NCI-H2029 (cell line): ENCODE measurements at regions not wholly inside any gene's neighbourhood (a gene's known extent, or its start where the extent isn't known, plus 50 kb on each side); places are given as distances from the start of the nearest gene placed in this dataset.
"Not testable (repeated sequence)": the region's sequence is repeated elsewhere in the genome, so short reads cannot be mapped to it uniquely, and the experiment has no call there.

Source experiments
- DNase-seq: peaks from one replicate; lab custom pipeline; 2025; lab: John Stamatoyannopoulos, UW

DNA sequence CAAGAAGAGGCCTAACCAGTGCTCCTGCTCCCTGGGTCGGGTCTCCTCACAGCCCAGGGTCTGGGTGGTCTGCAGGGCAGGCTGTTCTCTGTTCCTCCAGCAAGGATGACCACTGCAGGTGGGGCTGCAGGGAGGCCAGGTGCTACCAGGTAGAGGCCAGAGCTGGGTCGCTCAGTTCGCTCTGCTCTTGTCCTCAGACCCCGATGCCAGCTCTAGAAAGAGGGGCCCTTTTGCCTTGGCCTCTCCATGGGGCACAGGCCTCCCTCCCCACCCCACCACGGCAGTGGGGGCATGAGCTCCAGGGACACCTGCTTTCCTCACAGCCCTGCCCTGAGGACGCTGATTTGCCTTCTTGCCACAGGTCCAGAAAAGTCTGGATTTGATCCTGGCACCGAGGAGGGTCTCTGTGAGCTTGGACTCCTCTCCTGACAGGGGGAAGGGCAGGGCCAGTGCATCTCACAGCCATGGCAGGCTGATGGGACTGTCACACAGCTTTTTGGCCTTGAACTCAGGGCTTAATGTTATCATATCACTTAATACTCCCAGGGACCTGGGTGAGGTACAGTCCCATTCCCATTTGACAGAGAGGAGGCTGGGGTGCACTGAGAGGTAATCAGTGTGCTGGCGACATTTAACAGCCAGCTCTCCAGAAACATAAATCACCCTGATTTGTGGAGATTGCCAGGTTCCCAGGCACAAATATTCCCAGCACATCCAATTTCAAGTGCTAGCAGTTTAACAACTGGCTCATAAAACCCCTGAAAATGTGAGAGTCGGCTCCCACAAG is 273.0 kb upstream of the SFSWAP start:
- no peak for DNase-seq

GRCh38 chr12:131438493-131438835 is 272.4 kb upstream of the SFSWAP start:
- not testable (repeated sequence) for DNase-seq

GRCh38 chr12:131438881-131439280 is 272.0 kb upstream of the SFSWAP start:
- DNase-seq, result no peak

DNA sequence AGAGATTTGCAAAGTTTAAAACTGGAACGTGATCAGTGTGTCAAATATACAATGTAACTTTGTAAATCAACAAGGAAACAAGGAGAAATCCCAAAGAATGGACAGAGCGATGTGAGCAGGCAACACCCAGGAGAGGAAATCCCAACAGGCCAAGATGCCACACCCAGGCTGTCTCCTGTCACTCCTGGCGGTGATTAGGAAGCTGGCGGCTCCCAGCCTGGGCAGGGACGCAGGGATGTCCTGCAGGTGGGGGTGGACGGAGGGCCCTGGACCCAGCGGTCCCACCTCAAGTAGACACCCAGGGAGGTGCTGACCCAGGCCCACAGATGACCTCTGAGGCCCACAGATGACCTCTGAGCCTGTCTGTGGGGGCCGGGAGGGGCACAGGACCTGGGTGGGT is 271.1 kb upstream of the SFSWAP start:
- not testable (repeated sequence) for DNase-seq

DNA sequence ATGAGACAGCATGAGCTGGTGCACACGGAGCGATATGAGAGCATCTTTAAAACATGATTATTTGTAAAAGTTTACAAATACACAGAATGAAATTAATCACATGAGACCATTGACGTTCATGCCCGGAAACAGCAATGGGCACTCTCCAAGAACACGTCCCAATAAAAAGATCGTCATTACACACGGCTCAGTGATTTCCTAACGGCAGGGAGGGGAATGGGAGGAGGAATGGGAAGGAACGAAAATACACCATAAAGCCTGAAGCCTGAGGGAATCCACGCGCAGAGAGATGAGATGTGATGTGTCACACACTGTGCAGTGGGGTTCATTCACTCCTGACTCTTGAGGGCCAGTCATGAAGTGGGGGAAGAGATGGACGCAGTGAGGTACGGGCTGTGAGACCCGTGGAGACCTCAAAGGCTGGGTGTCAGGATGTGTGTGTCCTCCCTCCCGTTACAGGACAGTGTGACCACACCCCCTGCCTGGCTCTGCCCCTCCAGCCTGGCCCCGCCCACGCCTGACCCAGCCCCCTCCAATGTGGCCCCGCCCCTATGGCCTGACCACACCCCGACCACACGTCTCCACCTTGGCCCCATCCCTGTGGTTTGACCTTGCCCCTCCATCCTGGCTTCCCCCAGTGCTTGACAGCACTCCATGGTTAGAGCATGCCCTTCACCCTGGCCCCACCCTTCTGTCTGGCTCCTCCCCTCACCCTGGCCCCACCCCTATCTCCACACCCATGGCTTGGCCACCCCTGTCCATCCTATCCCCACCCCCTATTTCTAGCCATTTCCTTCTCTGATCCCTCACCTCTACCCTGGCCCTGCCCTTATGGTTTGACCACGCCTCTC is 270.5 kb upstream of the SFSWAP start:
- not testable (repeated sequence) for DNase-seq

GRCh38 chr12:131441060-131441396 is 269.9 kb upstream of the SFSWAP start:
- DNase-seq, result no peak

DNA sequence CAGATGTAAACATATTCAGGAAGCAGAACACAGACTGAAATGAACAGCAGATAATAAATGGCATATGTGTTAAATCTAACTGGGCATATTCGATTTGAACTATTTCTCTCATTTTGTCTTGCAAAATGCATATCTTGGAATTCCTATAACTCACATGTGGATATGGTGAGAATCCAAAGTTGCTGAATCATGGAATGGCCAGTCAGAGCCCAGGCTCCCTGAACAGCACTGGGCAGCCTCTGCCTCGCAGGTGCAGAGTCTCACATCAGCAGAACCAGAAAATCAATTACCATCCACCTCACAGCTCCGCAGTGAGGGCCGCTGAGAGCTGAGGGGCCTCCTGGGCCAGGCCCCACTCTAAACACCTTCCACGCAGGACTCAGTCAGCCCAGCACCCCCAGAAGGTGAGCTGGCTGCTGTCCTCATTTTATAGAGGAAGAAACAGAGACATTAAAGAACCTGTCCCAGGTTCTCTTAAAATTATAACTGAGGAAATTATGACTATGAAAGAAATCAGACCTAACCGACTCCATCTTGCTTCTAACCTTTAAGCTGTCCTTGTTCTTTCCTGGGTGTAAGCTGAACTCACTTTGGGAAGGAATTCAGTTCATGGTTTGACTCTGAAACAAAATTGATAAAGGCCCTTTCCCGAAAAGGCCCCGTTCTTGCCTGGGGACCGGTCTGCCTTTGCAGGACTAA is 269.1 kb upstream of the SFSWAP start:
- no peak for DNase-seq

DNA sequence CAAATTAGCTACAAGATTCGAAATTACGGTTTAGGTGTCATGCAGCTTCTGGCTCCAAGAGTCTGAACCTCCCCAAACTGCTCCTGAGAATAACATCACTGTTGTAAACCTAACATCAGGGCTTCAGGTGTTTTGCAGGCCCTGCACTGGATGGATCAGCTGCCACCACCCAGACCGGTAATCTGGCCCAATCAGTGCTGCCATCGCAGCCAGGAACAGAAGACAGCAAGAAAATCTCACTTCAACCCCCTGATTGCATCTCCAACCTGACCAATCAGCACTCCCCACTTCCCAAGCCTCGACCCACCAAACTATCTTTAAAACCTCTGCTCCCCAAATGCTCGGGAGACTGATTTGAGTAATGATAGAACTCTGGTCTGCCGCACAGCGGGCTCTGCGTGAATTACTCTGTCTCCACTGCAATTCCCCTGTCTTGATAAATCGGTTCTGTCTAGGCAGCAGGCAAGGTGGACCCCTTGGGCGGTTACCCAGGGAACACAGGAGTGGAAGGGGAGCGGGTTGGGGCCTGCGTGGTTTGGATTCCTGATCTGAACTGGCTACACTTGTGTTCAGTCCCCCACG is 268.5 kb upstream of the SFSWAP start:
- DNase-seq, result no peak

DNA sequence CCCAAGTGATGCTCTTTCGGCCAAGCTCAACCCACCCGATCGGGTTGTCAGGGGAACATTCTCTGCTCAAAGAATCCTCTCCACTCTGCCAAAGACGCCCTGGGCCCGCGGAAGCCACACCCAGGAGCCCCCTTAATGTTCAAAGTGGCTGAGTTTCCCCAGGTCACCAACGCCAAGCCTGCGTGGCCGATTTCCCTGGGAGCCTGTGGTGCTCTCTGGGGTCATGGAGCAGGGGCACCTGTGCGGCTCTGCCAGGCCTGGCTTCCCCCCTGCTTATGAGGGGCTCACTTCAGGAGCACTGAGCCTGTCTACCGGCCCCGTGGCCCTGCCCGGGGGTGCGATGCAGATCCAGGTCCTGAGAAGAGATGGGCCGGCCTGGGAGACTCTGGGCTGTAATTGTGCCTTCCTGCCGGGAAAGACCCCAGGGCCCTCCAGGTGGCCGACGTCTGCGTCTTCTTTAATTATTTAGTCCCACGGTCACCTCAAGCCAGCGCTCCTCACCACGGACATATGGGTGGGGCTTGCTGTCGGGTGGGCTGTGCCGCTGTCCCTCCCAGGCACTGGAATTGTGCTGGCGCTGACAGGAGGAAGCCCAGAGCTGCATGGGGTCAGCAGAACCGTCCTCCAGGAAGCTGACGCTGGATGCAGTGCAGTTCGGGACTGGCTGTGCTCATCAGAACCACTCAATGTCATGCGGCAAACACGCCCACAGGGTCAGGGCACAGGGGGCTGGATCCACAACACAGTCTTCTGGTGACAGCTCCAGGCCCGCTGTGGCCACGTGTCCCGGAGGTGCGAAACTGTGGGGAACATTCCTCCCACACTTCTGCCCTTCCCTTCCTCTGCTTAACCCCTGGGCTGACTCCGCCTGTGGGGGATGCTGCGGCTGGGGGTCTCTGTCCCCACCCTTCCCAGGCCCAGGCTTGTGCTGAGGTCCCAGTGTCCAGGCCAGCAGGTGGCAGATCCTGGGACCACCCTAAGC is 267.6 kb upstream of the SFSWAP start:
- no peak for DNase-seq

- no peak for DNase-seq
Observed at GRCh38 chr12:131444220-131445164, 266.4 kb upstream of the SFSWAP start.

- no peak for DNase-seq
Observed at GRCh38 chr12:131445184-131445774, 265.6 kb upstream of the SFSWAP start.

- no peak for DNase-seq
Observed at GRCh38 chr12:131445795-131446194, 265.1 kb upstream of the SFSWAP start.

DNA sequence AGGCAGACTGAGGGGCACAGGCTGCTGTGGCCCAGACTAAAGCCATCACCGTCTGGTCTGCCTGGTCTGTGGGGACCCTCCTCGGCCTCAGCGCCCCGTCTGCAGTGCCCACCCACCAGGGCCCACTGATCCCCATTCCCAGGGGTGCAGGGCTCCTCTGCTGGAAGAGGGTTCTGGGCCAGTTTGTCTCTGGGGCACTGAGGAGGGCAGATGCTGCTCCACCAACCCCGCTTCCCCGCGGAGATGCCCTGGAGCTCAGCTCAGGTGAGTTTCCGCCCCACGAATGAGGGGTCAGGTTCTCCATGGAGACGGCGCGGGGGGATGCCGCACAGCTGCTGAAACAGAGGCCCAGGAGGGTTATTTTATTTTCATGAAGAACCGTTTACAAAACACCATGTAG is 263.3 kb upstream of the SFSWAP start:
- DNase-seq, result not testable (repeated sequence)

GRCh38 chr12:131448254-131448795 is 262.6 kb upstream of the SFSWAP start:
- no peak for DNase-seq

DNA sequence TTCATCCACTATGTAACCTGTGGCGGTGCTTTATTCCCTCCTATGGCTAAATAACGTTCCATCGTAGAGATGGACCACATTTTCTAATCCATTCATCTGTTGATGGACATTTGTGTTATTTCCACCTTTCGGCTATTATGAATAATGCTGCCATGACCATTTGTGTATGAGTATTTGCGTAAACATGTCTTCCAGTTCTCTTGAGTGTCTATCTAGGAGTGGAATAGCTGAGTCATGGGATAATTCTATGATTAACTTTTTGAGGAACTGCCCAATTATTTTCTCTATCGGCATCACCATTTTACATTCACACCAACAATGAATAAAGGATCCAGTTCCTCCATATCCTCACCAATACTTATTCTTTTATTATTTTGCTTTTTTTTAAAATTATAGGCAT is 261.9 kb upstream of the SFSWAP start:
- no peak for DNase-seq

- no peak for DNase-seq
Observed at GRCh38 chr12:131452444-131452860, 258.4 kb upstream of the SFSWAP start.

DNA sequence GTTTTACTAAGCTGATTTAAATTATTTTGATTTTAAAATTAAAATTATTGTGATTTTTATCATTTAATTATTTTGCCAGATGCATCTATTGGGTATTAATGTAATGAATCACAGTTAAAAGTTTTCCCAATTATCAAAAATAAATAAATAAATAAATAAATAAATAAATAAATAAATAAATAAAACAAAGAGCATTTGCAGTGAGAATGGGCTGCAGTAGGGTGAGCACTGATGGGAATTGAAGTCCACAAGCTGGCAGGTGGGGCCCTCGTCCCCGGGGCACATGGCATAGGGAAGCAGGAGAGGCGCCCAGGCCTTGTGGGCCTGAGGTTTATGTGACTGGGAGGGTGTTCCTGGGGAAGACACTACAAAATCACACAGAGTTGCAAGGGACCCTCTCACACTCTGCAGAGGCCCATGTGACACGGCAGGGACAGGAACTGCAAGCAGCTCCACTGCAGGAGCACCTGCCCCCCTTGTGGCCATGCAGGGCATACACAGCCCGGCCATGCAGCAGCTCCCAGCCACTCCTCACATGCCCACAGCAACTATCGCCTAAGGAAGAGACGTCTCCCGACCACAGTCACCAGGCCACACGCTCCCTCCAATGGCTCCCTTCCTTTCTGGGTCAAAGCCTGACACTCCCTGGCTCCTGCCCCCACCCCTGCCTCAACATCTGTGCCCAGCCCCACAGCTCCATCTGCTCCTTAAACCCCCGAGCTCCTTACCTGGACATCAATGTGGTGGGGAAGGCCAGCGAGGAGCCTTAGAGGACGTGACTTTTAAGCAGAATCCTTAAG is 256.3 kb upstream of the SFSWAP start:
- DNase-seq, result no peak

DNA sequence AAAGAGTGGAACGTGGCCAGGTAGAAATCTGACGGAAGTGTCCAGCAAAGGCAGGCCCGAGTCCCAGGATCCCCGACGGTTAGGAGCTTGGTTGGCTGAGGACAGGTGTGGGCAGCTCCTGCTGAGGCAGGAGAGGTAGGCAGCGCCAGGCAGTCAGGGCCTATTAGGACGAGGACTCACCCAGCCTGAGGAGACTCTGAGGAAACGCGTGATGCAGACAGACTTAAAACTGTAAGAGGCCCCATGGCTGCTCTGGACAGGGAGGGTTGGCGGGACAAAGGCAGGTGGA is 255.7 kb upstream of the SFSWAP start:
- DNase-seq, result no peak

GRCh38 chr12:131455581-131456110 is 255.2 kb upstream of the SFSWAP start:
- no peak for DNase-seq
